ENCODE measurements at regions not wholly inside any gene's neighbourhood (a gene's known extent, or its start where the extent isn't known, plus 50 kb on each side); places are given as distances from the start of the nearest gene placed in this dataset.

- H3K27ac ChIP-seq (ENCODE audit: low read length) = no peak overlapping the region
- no peak overlapping the region for H3K4me2 ChIP-seq (ENCODE audit: insufficient read depth, low read length)
- H3K27me3 ChIP-seq (ENCODE audit: insufficient read depth, low read length, poor library complexity) = peaks cover 3% of the 10 kb centered on the region
- no peak overlapping the region for H3K4me3 ChIP-seq (ENCODE audit: low read depth in 1 of 2, low read length in 2 of 2)
- H3K79me2 ChIP-seq (ENCODE audit: insufficient read depth, low read length) = no peaks in the 10 kb centered on the region
- 0 out of 2 replicates have a peak, but pooled peaks cover 3% of the 10 kb centered on the region for H4K20me1 ChIP-seq (ENCODE audit: insufficient read depth, low read length)
- DNase-seq = no peak
- no peak overlapping the region for H3K9ac ChIP-seq (ENCODE audit: low read depth, low read length)
- no peaks in the 10 kb centered on the region for H3K4me1 ChIP-seq (ENCODE audit: insufficient read depth, low read length)
- ATAC-seq (ENCODE audit: insufficient read depth, low read depth) = no peak
- no peak overlapping the region for H2AFZ ChIP-seq (ENCODE audit: low read depth, low read length)
- H3K36me3 ChIP-seq (ENCODE audit: insufficient read depth, low read length) = no peaks in the 10 kb centered on the region
- no peaks in the 10 kb centered on the region for H3K9me3 ChIP-seq (ENCODE audit: insufficient read depth, low read length, severe bottlenecking)
- no peak for TF ChIP-seq EZH2 (IDR thresholded peaks at IDR 0.05; ENCODE audit: borderline replicate concordance, low read depth, low read length, severe bottlenecking)
- TF ChIP-seq CTCF (IDR thresholded peaks at IDR 0.05; ENCODE audit: borderline replicate concordance, extremely low read depth, low read length, poor library complexity, severe bottlenecking) = no peak
Measured at GRCh38 chr3:128551867-128552266, 58.9 kb upstream of the GATA2 start.

DNA sequence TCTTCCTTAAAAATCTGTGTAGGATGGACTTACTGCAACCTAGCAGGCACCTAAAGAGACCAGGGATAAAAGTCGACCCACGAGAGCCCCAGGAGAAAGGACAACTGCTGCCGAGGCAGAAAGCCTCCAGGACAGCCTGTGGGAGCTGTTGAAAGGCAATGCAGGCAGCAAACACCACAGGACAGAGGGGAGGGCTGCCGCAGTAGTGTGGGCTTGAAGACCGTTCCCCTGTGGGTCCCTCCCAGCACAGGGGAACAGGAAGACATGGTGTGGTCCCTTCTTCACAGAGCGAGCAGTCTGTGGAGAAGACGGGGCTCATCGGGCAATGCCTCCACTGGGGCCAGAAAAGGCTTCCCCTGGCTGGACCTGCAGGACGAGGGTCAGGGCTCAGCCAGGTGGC, 58.5 kb upstream of the GATA2 start:
- Histone ChIP-seq H3K4me1 (ENCODE audit: insufficient read depth, low read length) (no peaks in the 10 kb centered on the region), H4K20me1 (ENCODE audit: insufficient read depth, low read length) (0 out of 2 replicates have a peak, but pooled peaks cover 2% of the 10 kb centered on the region), H3K27me3 (ENCODE audit: insufficient read depth, low read length, poor library complexity) (peaks cover 3% of the 10 kb centered on the region), H3K4me3 (ENCODE audit: low read depth in 1 of 2, low read length in 2 of 2) (no peak overlapping the region), H3K36me3 (ENCODE audit: insufficient read depth, low read length) (no peaks in the 10 kb centered on the region), H2AFZ (ENCODE audit: low read depth, low read length) (no peak overlapping the region), H3K79me2 (ENCODE audit: insufficient read depth, low read length) (no peaks in the 10 kb centered on the region), H3K27ac (ENCODE audit: low read length) (no peak overlapping the region), H3K4me2 (ENCODE audit: insufficient read depth, low read length) (no peak overlapping the region), H3K9me3 (ENCODE audit: insufficient read depth, low read length, severe bottlenecking) (no peaks in the 10 kb centered on the region), H3K9ac (ENCODE audit: low read depth, low read length) (no peak overlapping the region)
- no peak for DNase-seq
- TF ChIP-seq CTCF (IDR thresholded peaks at IDR 0.05; ENCODE audit: borderline replicate concordance, extremely low read depth, low read length, poor library complexity, severe bottlenecking) (no peak), EZH2 (IDR thresholded peaks at IDR 0.05; ENCODE audit: borderline replicate concordance, low read depth, low read length, severe bottlenecking) (no peak)
- ATAC-seq (ENCODE audit: insufficient read depth, low read depth) = no peak

- H2AFZ ChIP-seq (ENCODE audit: low read depth, low read length) = no peak overlapping the region
- ATAC-seq (ENCODE audit: insufficient read depth, low read depth) (no peak), DNase-seq (no peak)
- no peak for TF ChIP-seq CTCF (IDR thresholded peaks at IDR 0.05; ENCODE audit: borderline replicate concordance, extremely low read depth, low read length, poor library complexity, severe bottlenecking)
- no peak for TF ChIP-seq EZH2 (IDR thresholded peaks at IDR 0.05; ENCODE audit: borderline replicate concordance, low read depth, low read length, severe bottlenecking)
- no peak overlapping the region for H3K9ac ChIP-seq (ENCODE audit: low read depth, low read length)
- H3K36me3 ChIP-seq (ENCODE audit: insufficient read depth, low read length) = no peaks in the 10 kb centered on the region
- no peaks in the 10 kb centered on the region for H3K79me2 ChIP-seq (ENCODE audit: insufficient read depth, low read length)
- no peaks in the 10 kb centered on the region for H3K4me1 ChIP-seq (ENCODE audit: insufficient read depth, low read length)
- no peak overlapping the region for H3K4me3 ChIP-seq (ENCODE audit: low read depth in 1 of 2, low read length in 2 of 2)
- peaks cover 3% of the 10 kb centered on the region for H3K27me3 ChIP-seq (ENCODE audit: insufficient read depth, low read length, poor library complexity)
- no peak overlapping the region for H3K27ac ChIP-seq (ENCODE audit: low read length)
- no peaks in the 10 kb centered on the region for H3K9me3 ChIP-seq (ENCODE audit: insufficient read depth, low read length, severe bottlenecking)
- H4K20me1 ChIP-seq (ENCODE audit: insufficient read depth, low read length) = no peaks in the 10 kb centered on the region
- H3K4me2 ChIP-seq (ENCODE audit: insufficient read depth, low read length) = no peak overlapping the region
Measured at GRCh38 chr3:128550471-128551126, 57.6 kb upstream of the GATA2 start.
